Neural progenitor cell (in vitro differentiated cells): ENCODE measurements at regions not wholly inside any gene's neighbourhood (a gene's known extent, or its start where the extent isn't known, plus 50 kb on each side); places are given as distances from the start of the nearest gene placed in this dataset.

ENCODE experiments used
- DNase-seq: peaks from one replicate; pipeline ENCODE4 v3.0.0-alpha.2; 2016; ENCODE audit warnings: low spot score
- H2AFZ ChIP-seq: fragments of 200-600 bp; sonication (generic); replicated peaks from 2 replicates; pipeline ENCODE4 v1.6.1; 2016; ENCODE audit warnings: antibody characterized with exemption
- H3F3A ChIP-seq: fragments of 200-600 bp; sonication (generic); 2 replicates; pipeline ENCODE4 v1.6.1; 2016; ENCODE audit warnings: antibody characterized with exemption, low read depth
- H3K27ac ChIP-seq: fragments of 200-600 bp; sonication (generic); 2 replicates; pipeline ENCODE4 v1.5.1; 2016; ENCODE audit warnings: mild to moderate bottlenecking
- H3K27me3 ChIP-seq: fragments of 200-600 bp; sonication (generic); 2 replicates; pipeline ENCODE4 v1.6.1; 2016; ENCODE audit warnings: mild to moderate bottlenecking, moderate library complexity
- H3K36me3 ChIP-seq: fragments of 200-600 bp; sonication (generic); 2 replicates; pipeline ENCODE4 v1.5.1; 2016
- H3K4me1 ChIP-seq: fragments of 200-600 bp; sonication (generic); 2 replicates; pipeline ENCODE4 v1.6.1; 2016; ENCODE audit warnings: mixed run types
- H3K4me2 ChIP-seq: fragments of 200-600 bp; sonication (generic); 2 replicates; pipeline ENCODE4 v1.6.1; 2016
- H3K4me3 ChIP-seq: fragments of 200-600 bp; sonication (generic); 2 replicates; pipeline ENCODE4 v1.5.1; 2016
- H3K79me2 ChIP-seq: fragments of 200-600 bp; sonication (generic); 2 replicates; pipeline ENCODE4 v1.6.1; 2016; ENCODE audit warnings: low read depth
- H3K9ac ChIP-seq: fragments of 200-600 bp; sonication (generic); 2 replicates; pipeline ENCODE4 v1.6.1; 2016
- H3K9me3 ChIP-seq: fragments of 200-600 bp; sonication (generic); 2 replicates; pipeline ENCODE4 v1.5.1; 2016; ENCODE audit warnings: low read depth
- H4K20me1 ChIP-seq: fragments of 200-600 bp; sonication (generic); 2 replicates; pipeline ENCODE4 v1.6.1; 2016; ENCODE audit warnings: low read depth
- H3K27ac Mint-ChIP-seq: 3 replicates; pipeline ENCODE4 v1.8.0; 2021; ENCODE audit warnings: mixed read lengths
- H3K27me3 Mint-ChIP-seq: 2 replicates; pipeline ENCODE4 v1.8.0; 2022; ENCODE audit warnings: low read depth, mild to moderate bottlenecking, inconsistent platforms, moderate library complexity, mixed read lengths; ENCODE audit not compliant: insufficient read depth
- H3K36me3 Mint-ChIP-seq: 3 replicates; pipeline ENCODE4 v1.8.0; 2021; ENCODE audit warnings: mixed read lengths
- H3K4me1 Mint-ChIP-seq: 3 replicates; pipeline ENCODE4 v1.8.0; 2021; ENCODE audit warnings: mixed read lengths
- H3K4me3 Mint-ChIP-seq: 3 replicates; pipeline ENCODE4 v1.8.0; 2021; ENCODE audit warnings: mild to moderate bottlenecking, moderate library complexity, mixed read lengths
- H3K9me3 Mint-ChIP-seq: 3 replicates; pipeline ENCODE4 v1.8.0; 2020; ENCODE audit warnings: mixed read lengths
- EZH2 ChIP-seq: fragments of 200-600 bp; sonication (generic); IDR thresholded peaks from 2 replicates; pipeline ENCODE4 v1.6.1; 2017; ENCODE audit warnings: antibody characterized with exemption, mild to moderate bottlenecking, moderate library complexity
- EZH2phosphoT487 ChIP-seq: fragments of 200-600 bp; sonication (generic); IDR thresholded peaks from 2 replicates; pipeline ENCODE4 v1.6.1; 2017; ENCODE audit warnings: antibody characterized with exemption
- TF ChIP-seq, protein P1 (sequence below): fragments of 200-600 bp; sonication (generic); IDR thresholded peaks from 2 replicates; pipeline ENCODE4 v1.5.1; 2017; ENCODE audit warnings: antibody characterized with exemption, mild to moderate bottlenecking

DNA sequence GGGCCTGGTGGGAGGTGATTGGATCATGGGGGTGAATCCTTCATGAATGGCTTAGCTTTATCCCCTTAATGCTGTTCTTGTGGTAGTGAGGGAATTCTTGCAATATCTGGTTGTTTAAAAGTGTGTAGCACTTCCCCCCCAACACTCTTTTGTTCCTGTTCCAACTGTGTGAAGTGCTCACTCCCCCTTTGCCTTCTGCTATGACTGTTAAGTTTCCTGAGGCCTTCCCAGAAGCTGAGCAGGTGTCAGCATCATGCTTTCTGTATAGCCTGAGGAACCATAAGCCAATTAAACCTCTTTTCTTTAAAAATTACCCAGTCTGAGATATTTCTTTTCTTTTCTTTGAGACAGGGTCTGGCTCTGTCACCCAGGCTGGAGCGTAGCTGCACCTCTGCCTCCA is 139.4 kb downstream of the RNF152 start:
- H3K27ac Mint-ChIP-seq, result peak overlapping the region; percentile 46
- Histone ChIP-seq H3F3A (no peaks in the 10 kb centered on the region), H3K36me3 (no peaks in the 10 kb centered on the region), H3K27ac (no peak overlapping the region), H3K9ac (no peak overlapping the region), H4K20me1 (no peaks in the 10 kb centered on the region), H3K4me1 (peaks cover 9% of the 10 kb centered on the region), H3K4me3 (no peak overlapping the region), H2AFZ (no peak overlapping the region), H3K27me3 (no peaks in the 10 kb centered on the region), H3K79me2 (no peaks in the 10 kb centered on the region), H3K9me3 (no peaks in the 10 kb centered on the region), H3K4me2 (peak overlapping the region; percentile 38)
- DNase-seq, result peak; percentile 17
- no peaks in the 10 kb centered on the region for H3K36me3 Mint-ChIP-seq
- H3K4me3 Mint-ChIP-seq, result no peak overlapping the region
- H3K9me3 Mint-ChIP-seq, result peaks cover 2% of the 10 kb centered on the region
- peaks cover 39% of the 10 kb centered on the region for H3K4me1 Mint-ChIP-seq
- H3K27me3 Mint-ChIP-seq, result peaks cover 15% of the 10 kb centered on the region
- TF ChIP-seq, protein P1, sequence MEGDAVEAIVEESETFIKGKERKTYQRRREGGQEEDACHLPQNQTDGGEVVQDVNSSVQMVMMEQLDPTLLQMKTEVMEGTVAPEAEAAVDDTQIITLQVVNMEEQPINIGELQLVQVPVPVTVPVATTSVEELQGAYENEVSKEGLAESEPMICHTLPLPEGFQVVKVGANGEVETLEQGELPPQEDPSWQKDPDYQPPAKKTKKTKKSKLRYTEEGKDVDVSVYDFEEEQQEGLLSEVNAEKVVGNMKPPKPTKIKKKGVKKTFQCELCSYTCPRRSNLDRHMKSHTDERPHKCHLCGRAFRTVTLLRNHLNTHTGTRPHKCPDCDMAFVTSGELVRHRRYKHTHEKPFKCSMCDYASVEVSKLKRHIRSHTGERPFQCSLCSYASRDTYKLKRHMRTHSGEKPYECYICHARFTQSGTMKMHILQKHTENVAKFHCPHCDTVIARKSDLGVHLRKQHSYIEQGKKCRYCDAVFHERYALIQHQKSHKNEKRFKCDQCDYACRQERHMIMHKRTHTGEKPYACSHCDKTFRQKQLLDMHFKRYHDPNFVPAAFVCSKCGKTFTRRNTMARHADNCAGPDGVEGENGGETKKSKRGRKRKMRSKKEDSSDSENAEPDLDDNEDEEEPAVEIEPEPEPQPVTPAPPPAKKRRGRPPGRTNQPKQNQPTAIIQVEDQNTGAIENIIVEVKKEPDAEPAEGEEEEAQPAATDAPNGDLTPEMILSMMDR, result no peak
- TF ChIP-seq EZH2 (no peak), EZH2phosphoT487 (no peak)

DNA sequence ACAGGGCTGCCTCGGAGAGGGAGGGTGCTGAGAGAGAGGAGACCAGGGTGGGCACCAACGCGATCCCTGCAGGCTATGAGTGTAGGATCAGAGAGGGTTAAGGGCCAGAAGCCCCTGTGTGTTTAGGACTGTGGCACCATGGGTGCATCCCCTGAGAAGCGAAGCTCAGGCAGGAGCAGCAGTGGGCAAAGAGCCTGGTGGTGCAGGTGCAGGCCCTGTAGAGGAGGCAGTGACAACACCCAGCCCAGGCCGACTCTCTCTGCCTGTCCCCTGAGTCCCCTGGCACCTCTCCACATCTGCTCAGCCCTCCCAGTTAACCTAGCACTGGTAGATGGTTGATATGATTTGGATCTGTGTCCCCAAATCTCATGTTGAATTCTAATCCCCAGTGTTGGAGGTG is 139.8 kb downstream of the RNF152 start:
- Mint-ChIP-seq H3K27me3 (peaks cover 15% of the 10 kb centered on the region), H3K27ac (peak overlapping the region; percentile 75), H3K4me3 (no peak overlapping the region), H3K4me1 (peaks cover 41% of the 10 kb centered on the region), H3K36me3 (no peaks in the 10 kb centered on the region), H3K9me3 (peaks cover 2% of the 10 kb centered on the region)
- TF ChIP-seq EZH2phosphoT487, result no peak
- TF ChIP-seq, protein P1, result no peak
- no peak for TF ChIP-seq EZH2
- H3K4me1 ChIP-seq, result peaks cover 12% of the 10 kb centered on the region
- H3K9ac ChIP-seq, result no peak overlapping the region
- H2AFZ ChIP-seq, result no peak overlapping the region
- no peaks in the 10 kb centered on the region for H3F3A ChIP-seq
- DNase-seq, result no peak
- no peaks in the 10 kb centered on the region for H4K20me1 ChIP-seq
- H3K79me2 ChIP-seq, result no peaks in the 10 kb centered on the region
- H3K4me2 ChIP-seq, result peak overlapping the region; percentile 4
- no peaks in the 10 kb centered on the region for H3K27me3 ChIP-seq
- H3K36me3 ChIP-seq, result no peaks in the 10 kb centered on the region
- H3K9me3 ChIP-seq, result no peaks in the 10 kb centered on the region
- H3K4me3 ChIP-seq, result no peak overlapping the region
- no peak overlapping the region for H3K27ac ChIP-seq

DNA sequence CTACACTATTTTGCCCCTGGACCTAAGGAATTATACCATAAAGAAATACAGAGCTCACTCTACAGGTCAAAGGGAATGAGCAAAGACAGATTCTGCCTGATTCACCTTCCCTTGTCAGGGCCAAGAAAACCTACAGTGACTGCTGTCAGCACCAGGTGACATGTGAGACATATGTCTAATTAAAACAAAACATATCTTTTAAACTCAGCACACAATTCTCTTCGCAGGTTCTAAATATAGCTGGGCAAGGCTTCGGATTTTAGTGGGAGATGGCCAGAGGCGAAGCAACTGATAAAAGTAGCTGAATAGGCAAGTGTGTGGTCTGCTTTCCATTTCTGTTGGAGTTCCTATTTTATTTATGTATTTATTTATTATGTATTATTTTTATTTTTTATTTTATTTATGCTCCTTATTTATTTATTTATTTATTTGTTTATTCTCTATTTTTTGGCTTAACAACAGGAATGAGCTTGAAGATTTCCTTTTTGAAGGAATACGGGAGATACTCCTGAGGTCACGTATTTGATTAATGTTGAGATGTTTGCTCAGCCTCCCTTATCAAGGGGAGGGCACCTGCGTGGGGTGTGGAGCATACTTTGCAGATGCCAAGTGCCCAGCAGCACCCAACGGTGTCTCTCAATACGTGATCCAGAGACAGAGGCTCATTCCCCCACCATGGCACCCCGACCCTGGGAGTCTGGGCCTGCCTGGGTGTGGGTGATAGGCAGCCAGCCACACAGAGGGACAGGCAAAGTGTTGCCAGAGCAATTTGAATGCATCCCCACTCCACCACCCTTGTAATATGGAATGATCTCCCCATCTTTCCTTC is 141.8 kb downstream of the RNF152 start:
- no peaks in the 10 kb centered on the region for H3K36me3 Mint-ChIP-seq
- Histone ChIP-seq H3K27ac (no peak overlapping the region), H3K4me3 (no peak overlapping the region), H3K9ac (no peak overlapping the region), H4K20me1 (no peaks in the 10 kb centered on the region), H3K36me3 (no peaks in the 10 kb centered on the region), H3K4me1 (peaks cover 16% of the 10 kb centered on the region), H3K79me2 (no peaks in the 10 kb centered on the region), H3F3A (no peaks in the 10 kb centered on the region), H3K9me3 (no peaks in the 10 kb centered on the region), H2AFZ (no peak overlapping the region), H3K27me3 (no peaks in the 10 kb centered on the region), H3K4me2 (no peak overlapping the region)
- peaks cover 2% of the 10 kb centered on the region for H3K9me3 Mint-ChIP-seq
- DNase-seq, result no peak
- no peak for TF ChIP-seq EZH2
- TF ChIP-seq EZH2phosphoT487, result no peak
- TF ChIP-seq, protein P1, result no peak
- peak overlapping the region; percentile 67 for H3K27ac Mint-ChIP-seq
- H3K4me3 Mint-ChIP-seq, result no peak overlapping the region
- H3K27me3 Mint-ChIP-seq, result peaks cover 15% of the 10 kb centered on the region
- H3K4me1 Mint-ChIP-seq, result peaks cover 31% of the 10 kb centered on the region
